IMR-90 (cell line): ENCODE measurements at regions not wholly inside any gene's neighbourhood (a gene's known extent, or its start where the extent isn't known, plus 50 kb on each side); places are given as distances from the start of the nearest gene placed in this dataset.

Source experiments
- ATAC-seq: fragments of 200-7000 bp; cut with Tn5 transposase; 2 replicates; pipeline ENCODE4 v1.9.1; 2020; ENCODE audit warnings: low read depth, mild to moderate bottlenecking, moderate library complexity
- BruUV-seq: library from RNA; stranded (reverse); fragments of 400-500 nt; replicated peaks from 2 replicates; lab custom pipeline; 2021; lab: Mats Ljungman, UMichigan
- CTCF ChIA-PET: fragments of 300-600 bp; formaldehyde crosslinking; extraction: SDS; loops from one replicate; lab custom pipeline; 2021; ENCODE audit warnings: antibody characterized with exemption; lab: Yijun Ruan, JAX
- POLR2A ChIA-PET: fragments of 300-600 bp; sonication (Branson Sonifier 250); formaldehyde crosslinking; loops from one replicate; lab custom pipeline; 2022; ENCODE audit warnings: antibody characterized with exemption; ENCODE audit not compliant: unreplicated experiment; lab: Charles Lee
- DNase-seq: peaks from one replicate; pipeline ENCODE4 v3.0.0; 2013
- H2AFZ ChIP-seq: replicated peaks from 2 replicates; pipeline ENCODE3; 2013; ENCODE audit warnings: low read length, mild to moderate bottlenecking; ENCODE audit not compliant: poor library complexity
- H2AK5ac ChIP-seq: 2 replicates; pipeline ENCODE4 v1.6.1; 2013; ENCODE audit warnings: low read depth, low read length, inconsistent platforms
- H2AK9ac ChIP-seq: replicated peaks from 2 replicates; pipeline ENCODE3; 2013; ENCODE audit warnings: mild to moderate bottlenecking, low read depth, low read length, moderate library complexity; ENCODE audit not compliant: poor library complexity
- H2BK120ac ChIP-seq: 2 replicates; pipeline ENCODE4 v1.6.1; 2013; ENCODE audit warnings: low read depth, low read length, inconsistent platforms
- H2BK15ac ChIP-seq: 3 replicates; pipeline ENCODE4 v1.6.1; 2013; ENCODE audit warnings: low read depth, low read length, inconsistent platforms
- H2BK20ac ChIP-seq: 2 replicates; pipeline ENCODE4 v1.6.1; 2013; ENCODE audit warnings: low read depth, mild to moderate bottlenecking, inconsistent platforms, low read length, moderate library complexity
- H2BK5ac ChIP-seq: 2 replicates; pipeline ENCODE4 v1.6.1; 2013; ENCODE audit warnings: mild to moderate bottlenecking, low read depth, low read length, inconsistent platforms; ENCODE audit not compliant: poor library complexity, severe bottlenecking
- H3K14ac ChIP-seq: replicated peaks from 2 replicates; pipeline ENCODE4 v1.6.1; 2013; ENCODE audit warnings: low read depth, low read length, inconsistent platforms
- H3K18ac ChIP-seq: 2 replicates; pipeline ENCODE4 v1.6.1; 2013; ENCODE audit warnings: low read depth, low read length, control low read depth
- H3K23ac ChIP-seq: 2 replicates; pipeline ENCODE4 v1.6.1; 2013; ENCODE audit warnings: low read depth, low read length, inconsistent platforms
- H3K27ac ChIP-seq: 2 replicates; pipeline ENCODE4 v1.5.1; 2013; ENCODE audit warnings: mild to moderate bottlenecking, control low read depth, low read length; ENCODE audit not compliant: insufficient read depth
- H3K27me3 ChIP-seq: 2 replicates; pipeline ENCODE4 v1.6.1; 2013; ENCODE audit warnings: low read length; ENCODE audit not compliant: control insufficient read depth, insufficient read depth
- H3K36me3 ChIP-seq: 2 replicates; pipeline ENCODE4 v1.6.1; 2013; ENCODE audit warnings: low read length, mixed read lengths; ENCODE audit not compliant: control insufficient read depth, insufficient read depth
- H3K4ac ChIP-seq: 2 replicates; pipeline ENCODE4 v1.6.1; 2013; ENCODE audit warnings: low read depth, low read length, inconsistent platforms
- H3K4me1 ChIP-seq: 2 replicates; pipeline ENCODE4 v1.6.1; 2013; ENCODE audit warnings: low read length, mixed read lengths; ENCODE audit not compliant: control insufficient read depth, insufficient read depth
- H3K4me2 ChIP-seq: 2 replicates; pipeline ENCODE4 v1.6.1; 2013; ENCODE audit warnings: low read depth, mild to moderate bottlenecking, control low read depth, low read length, moderate library complexity
- H3K4me3 ChIP-seq: 2 replicates; pipeline ENCODE4 v1.5.1; 2013; ENCODE audit warnings: low read depth, mild to moderate bottlenecking, control low read depth, low read length, moderate library complexity; ENCODE audit not compliant: insufficient read depth
- H3K56ac ChIP-seq: 2 replicates; pipeline ENCODE4 v1.6.1; 2013; ENCODE audit warnings: low read length, inconsistent platforms; ENCODE audit not compliant: insufficient read depth; ENCODE audit errors: extremely low read depth
- H3K79me1 ChIP-seq, 2 experiments: 2 replicates each; pipeline ENCODE4 v1.6.1; 2013; ENCODE audit warnings: low read length in 2 of 2, inconsistent platforms in 1 of 2, low read depth in 1 of 2
- H3K9ac ChIP-seq: 2 replicates; pipeline ENCODE4 v1.6.1; 2013; ENCODE audit warnings: low read depth, low read length, control low read depth
- H3K9me1 ChIP-seq: 2 replicates; pipeline ENCODE4 v1.6.1; 2013; ENCODE audit warnings: low read length, inconsistent platforms; ENCODE audit not compliant: insufficient read depth
- H3K9me3 ChIP-seq: 2 replicates; pipeline ENCODE4 v1.6.1; 2013; ENCODE audit warnings: low read length; ENCODE audit not compliant: control insufficient read depth, insufficient read depth
- H4K20me1 ChIP-seq: 2 replicates; pipeline ENCODE4 v1.6.1; 2013; ENCODE audit warnings: low read length, inconsistent platforms; ENCODE audit not compliant: insufficient read depth
- H4K5ac ChIP-seq: 2 replicates; pipeline ENCODE4 v1.6.1; 2013; ENCODE audit warnings: mild to moderate bottlenecking, low read depth, low read length, control low read depth
- H4K8ac ChIP-seq, 2 experiments: 2 replicates each; pipeline ENCODE4 v1.6.1; 2013; ENCODE audit warnings: low read depth in 2 of 2, low read length in 2 of 2, control low read depth in 1 of 2, inconsistent platforms in 1 of 2
- H4K91ac ChIP-seq: 2 replicates; pipeline ENCODE4 v1.6.1; 2013; ENCODE audit warnings: low read depth, low read length, inconsistent platforms; ENCODE audit not compliant: insufficient read depth
- ELK1 ChIP-seq: fragments of 150-350 bp; IDR thresholded peaks from 2 replicates; pipeline ENCODE4 v1.6.1; 2016; ENCODE audit warnings: low read depth, mild to moderate bottlenecking, low read length, moderate library complexity, borderline replicate concordance
- MAZ ChIP-seq: IDR thresholded peaks from 2 replicates; pipeline ENCODE4 v1.6.1; 2012; ENCODE audit warnings: low read depth, mild to moderate bottlenecking, low read length, improper control_type of control experiment, moderate library complexity, borderline replicate concordance
- MXI1 ChIP-seq: IDR thresholded peaks from 2 replicates; pipeline ENCODE4 v1.6.1; 2012; ENCODE audit warnings: low read depth, mild to moderate bottlenecking, low read length, moderate library complexity, borderline replicate concordance
- POLR2A ChIP-seq: IDR thresholded peaks from 2 replicates; pipeline ENCODE4 v1.6.1; 2012; ENCODE audit warnings: mild to moderate bottlenecking, low read depth, low read length
- RCOR1 ChIP-seq: IDR thresholded peaks from 2 replicates; pipeline ENCODE4 v1.6.1; 2012; ENCODE audit warnings: mild to moderate bottlenecking, low read length, improper control_type of control experiment; ENCODE audit not compliant: insufficient replicate concordance
- USF2 ChIP-seq: fragments of 150-350 bp; IDR thresholded peaks from 2 replicates; pipeline ENCODE4 v1.6.1; 2017; ENCODE audit warnings: mild to moderate bottlenecking, antibody characterized with exemption, low read length, low read depth
- WGBS, 2 experiments: methylation state at CpG; one replicate each; pipeline versions ENCODE4 v1.1.5 to v1.1.7; 2013; ENCODE audit warnings: missing lambda C conversion rate in 2 of 2; ENCODE audit not compliant: insufficient read length in 1 of 2; ENCODE audit errors: extremely low coverage in 2 of 2; 5-methylcytosine and 5-hydroxymethylcytosine counted together
- dilution Hi-C: fragments of 300-500 bp; cut with HindIII; formaldehyde crosslinking; loops from one replicate; pipeline ENCODE4 v1.14.3; 2018; ENCODE audit warnings: low sequenced_read_pairs; ENCODE audit not compliant: unreplicated experiment
- in situ Hi-C: fragments of 300-500 bp; cut with MboI; formaldehyde crosslinking; loops from 3 replicates; pipeline ENCODE4 v1.14.3; 2019; ENCODE audit warnings: low sequenced_read_pairs, inconsistent platforms, mixed read lengths
- intact Hi-C: fragments of 100-400 bp; cut with micrococcal nuclease; formaldehyde crosslinking; loops from 2 replicates; pipeline ENCODE4 v1.10.0; 2022

GRCh38 chr20:40339661-40340449 is 349.2 kb downstream of the MAFB start:
- Histone ChIP-seq H4K91ac (no peak overlapping the region), H4K20me1 (no peaks in the 10 kb centered on the region), H3K79me1 (no peaks in the 10 kb centered on the region), H3K9me1 (no peaks in the 10 kb centered on the region), H3K14ac (no peak overlapping the region), H2BK120ac (no peak overlapping the region), H2AFZ (no peak overlapping the region), H4K8ac (no peak overlapping the region), H3K9ac (no peak overlapping the region), H3K56ac (no peak overlapping the region), H3K9me3 (no peaks in the 10 kb centered on the region), H3K4me3 (no peak overlapping the region), H3K4ac (no peak overlapping the region), H2BK5ac (no peak overlapping the region), H2AK5ac (no peak overlapping the region), H3K4me1 (no peaks in the 10 kb centered on the region), H3K27me3 (no peaks in the 10 kb centered on the region), H3K23ac (no peak overlapping the region), H2AK9ac (no peak overlapping the region), H3K27ac (no peak overlapping the region), H4K5ac (no peak overlapping the region), H3K36me3 (no peaks in the 10 kb centered on the region), H3K18ac (no peak overlapping the region), H2BK20ac (no peak overlapping the region), H3K4me2 (no peak overlapping the region), H2BK15ac (no peak overlapping the region)
- TF ChIP-seq RCOR1 (no peak), USF2 (no peak), ELK1 (no peak), MAZ (no peak), POLR2A (no peak), MXI1 (no peak)
- no peak for DNase-seq
- no CpG with 5 or more reads among the region's 2 CpGs for WGBS, 2 experiments
- in situ Hi-C loops (no loop called here), dilution Hi-C loops (no loop called here), intact Hi-C loops (no loop called here)
- ChIA-PET CTCF (no interaction called here), POLR2A (no interaction called here)
- no peak for ATAC-seq
- BruUV-seq: no TSS peak
